ENCODE measurements at regions not wholly inside any gene's neighbourhood (a gene's known extent, or its start where the extent isn't known, plus 50 kb on each side); places are given as distances from the start of the nearest gene placed in this dataset.

GRCh38 chr18:61949946-61950345, 57.1 kb upstream of the RNF152 start:
- DNase-seq (ENCODE audit: low read depth in 2 of 2): no peak

- no peak for DNase-seq (ENCODE audit: low read depth in 2 of 2)
Measured at GRCh38 chr18:61948846-61949438, 56.1 kb upstream of the RNF152 start.

GRCh38 chr18:61948281-61948741, 55.5 kb upstream of the RNF152 start:
- no peak for DNase-seq (ENCODE audit: low read depth in 2 of 2)

- DNase-seq (ENCODE audit: low read depth in 2 of 2): no peak
Measured at GRCh38 chr18:61946449-61946848, 53.6 kb upstream of the RNF152 start.

GRCh38 chr18:61943175-61943964, 50.6 kb upstream of the RNF152 start:
- DNase-seq (ENCODE audit: low read depth in 2 of 2): no peak
